ENCODE measurements at regions not wholly inside any gene's neighbourhood (a gene's known extent, or its start where the extent isn't known, plus 50 kb on each side); places are given as distances from the start of the nearest gene placed in this dataset.

DNA sequence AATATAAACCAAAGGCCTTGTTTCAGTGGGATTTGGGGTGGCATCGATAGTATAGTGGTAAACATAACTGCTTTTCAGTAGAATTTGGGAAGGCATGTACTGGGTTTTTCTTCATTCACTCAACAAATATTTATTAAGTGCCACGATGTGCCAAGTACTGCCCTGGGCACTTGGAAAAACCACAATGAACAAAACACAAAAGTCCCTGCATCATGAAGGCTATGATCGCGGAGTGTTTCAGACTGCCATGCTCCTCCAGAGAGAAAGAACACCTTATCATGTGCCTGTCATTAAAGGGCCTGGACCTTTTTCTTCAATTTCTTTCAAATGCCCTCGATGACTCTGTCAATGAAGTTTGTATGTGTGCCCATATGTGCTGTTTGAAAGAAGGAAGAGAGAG lies 59.2 kb upstream of the CEP85L start:
- no peak overlapping the region for H3K4me3 ChIP-seq
- no peaks in the 10 kb centered on the region for H3K36me3 ChIP-seq (ENCODE audit: low read depth)
- ATAC-seq, result no peak
- DNase-seq, result no peak
- H3K4me1 ChIP-seq (ENCODE audit: low read depth), result peaks cover 4% of the 10 kb centered on the region
- intact Hi-C loops (cut with DNase I, micrococcal nuclease), result no loop called here
- TF ChIP-seq, protein P1, sequence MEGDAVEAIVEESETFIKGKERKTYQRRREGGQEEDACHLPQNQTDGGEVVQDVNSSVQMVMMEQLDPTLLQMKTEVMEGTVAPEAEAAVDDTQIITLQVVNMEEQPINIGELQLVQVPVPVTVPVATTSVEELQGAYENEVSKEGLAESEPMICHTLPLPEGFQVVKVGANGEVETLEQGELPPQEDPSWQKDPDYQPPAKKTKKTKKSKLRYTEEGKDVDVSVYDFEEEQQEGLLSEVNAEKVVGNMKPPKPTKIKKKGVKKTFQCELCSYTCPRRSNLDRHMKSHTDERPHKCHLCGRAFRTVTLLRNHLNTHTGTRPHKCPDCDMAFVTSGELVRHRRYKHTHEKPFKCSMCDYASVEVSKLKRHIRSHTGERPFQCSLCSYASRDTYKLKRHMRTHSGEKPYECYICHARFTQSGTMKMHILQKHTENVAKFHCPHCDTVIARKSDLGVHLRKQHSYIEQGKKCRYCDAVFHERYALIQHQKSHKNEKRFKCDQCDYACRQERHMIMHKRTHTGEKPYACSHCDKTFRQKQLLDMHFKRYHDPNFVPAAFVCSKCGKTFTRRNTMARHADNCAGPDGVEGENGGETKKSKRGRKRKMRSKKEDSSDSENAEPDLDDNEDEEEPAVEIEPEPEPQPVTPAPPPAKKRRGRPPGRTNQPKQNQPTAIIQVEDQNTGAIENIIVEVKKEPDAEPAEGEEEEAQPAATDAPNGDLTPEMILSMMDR (IDR thresholded peaks at IDR 0.05), result no peak
- no peaks in the 10 kb centered on the region for H3K9me3 ChIP-seq

DNA sequence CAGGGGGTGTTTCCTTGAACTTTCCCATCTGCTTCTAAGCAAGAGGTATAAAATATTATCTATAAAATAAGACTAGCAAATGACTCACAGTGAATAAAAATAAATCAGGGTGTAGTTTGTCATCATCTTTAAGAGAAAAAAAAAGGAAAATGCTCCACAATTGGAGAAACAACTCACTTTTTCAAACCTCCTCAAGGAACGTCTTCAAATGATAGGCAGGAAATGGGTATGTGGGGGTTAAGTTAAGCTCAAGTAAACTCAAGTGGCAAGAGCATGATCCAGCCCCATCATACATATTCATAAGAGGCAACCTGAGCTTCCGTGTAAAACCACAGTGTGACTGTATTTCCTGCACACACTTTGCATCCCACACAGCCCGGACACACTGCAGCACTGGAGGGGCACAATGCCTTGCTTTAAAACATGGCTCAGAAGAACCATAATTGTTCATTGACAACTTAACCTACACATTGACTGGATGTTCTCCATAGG lies 58.5 kb upstream of the CEP85L start:
- DNase-seq, result peak; percentile 34 to 60 (median 51)
- ATAC-seq, result peak; percentile 87

DNA sequence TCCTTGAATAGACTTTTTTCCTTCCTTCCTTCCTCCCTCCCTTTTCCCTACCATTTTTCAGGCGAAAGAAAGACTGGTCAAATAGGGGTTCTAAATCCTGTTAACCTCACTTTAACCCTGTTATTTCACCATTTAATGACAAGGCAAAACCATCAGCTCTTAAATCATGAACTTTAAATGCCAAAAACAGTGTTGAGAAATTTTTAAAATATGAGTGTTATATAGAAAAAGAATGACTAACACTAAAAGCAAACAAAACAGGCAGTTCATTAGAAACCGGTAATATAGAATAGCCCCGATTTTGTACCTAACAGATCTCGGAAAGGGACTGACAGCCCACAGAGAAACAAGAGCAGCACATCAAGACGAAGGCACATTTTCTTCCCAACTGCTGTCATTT lies 57.4 kb upstream of the CEP85L start:
- ATAC-seq (no peak), DNase-seq (no peak)
- intact Hi-C loops (cut with DNase I, micrococcal nuclease), result no loop called here
- Histone ChIP-seq H3K4me3 (no peak overlapping the region), H3K36me3 (ENCODE audit: low read depth) (no peaks in the 10 kb centered on the region), H3K4me1 (ENCODE audit: low read depth) (peaks cover 7% of the 10 kb centered on the region), H3K9me3 (no peaks in the 10 kb centered on the region)
- TF ChIP-seq, protein P1 (IDR thresholded peaks at IDR 0.05), result no peak

More for the DNA sequence above, 58.5 kb upstream of the CEP85L start:
- H3K4me1 ChIP-seq (ENCODE audit: low read depth), result peaks cover 7% of the 10 kb centered on the region
- H3K4me3 ChIP-seq, result no peak overlapping the region
- no peaks in the 10 kb centered on the region for H3K9me3 ChIP-seq
- TF ChIP-seq, protein P1 (IDR thresholded peaks at IDR 0.05), result no peak
- intact Hi-C loops (cut with DNase I, micrococcal nuclease), result no loop called here
- no peaks in the 10 kb centered on the region for H3K36me3 ChIP-seq (ENCODE audit: low read depth)

DNA sequence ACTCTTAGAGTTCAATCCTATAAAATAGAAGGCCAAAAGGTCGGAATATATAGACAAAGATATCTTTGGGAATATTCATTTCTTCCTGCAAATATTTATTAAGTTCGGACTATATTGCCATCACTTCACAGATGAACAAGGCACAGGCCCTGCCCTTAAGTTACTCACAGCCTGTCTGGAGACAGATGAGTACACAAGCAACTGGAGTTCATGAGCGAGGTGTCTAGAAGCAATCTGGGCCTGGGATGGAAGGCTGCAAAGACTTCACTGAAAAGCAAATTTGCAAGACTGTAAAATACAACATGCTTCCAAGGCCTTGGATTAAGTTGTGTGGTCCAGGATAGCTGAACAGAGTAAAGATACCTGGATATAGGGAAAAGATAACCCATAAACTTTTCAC lies 56.7 kb upstream of the CEP85L start:
- ATAC-seq (no peak), DNase-seq (no peak)
- intact Hi-C loops (cut with DNase I, micrococcal nuclease), result no loop called here
- peaks cover 7% of the 10 kb centered on the region for H3K4me1 ChIP-seq (ENCODE audit: low read depth)
- H3K9me3 ChIP-seq, result no peaks in the 10 kb centered on the region
- H3K4me3 ChIP-seq, result no peak overlapping the region
- no peaks in the 10 kb centered on the region for H3K36me3 ChIP-seq (ENCODE audit: low read depth)
- TF ChIP-seq, protein P1 (IDR thresholded peaks at IDR 0.05), result no peak

DNA sequence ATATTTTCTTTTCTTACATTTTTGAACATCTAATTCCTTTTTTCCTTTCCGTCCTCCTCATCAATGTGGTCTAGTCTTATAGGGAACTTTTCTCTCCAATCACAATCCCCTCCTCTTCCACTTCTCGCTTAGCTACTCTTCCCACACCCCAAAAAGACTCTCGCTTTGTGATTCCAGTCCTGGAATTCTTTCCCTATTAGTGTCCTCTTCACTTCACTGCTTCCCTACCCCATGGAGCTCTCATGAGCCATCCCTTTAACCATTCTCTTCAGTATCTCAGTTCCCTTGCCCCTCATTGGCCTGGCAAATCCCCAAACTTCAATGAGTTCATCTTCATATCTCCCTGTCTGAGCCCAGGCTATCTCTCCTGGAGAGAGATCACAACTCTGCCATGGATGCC lies 55.3 kb upstream of the CEP85L start:
- ATAC-seq (no peak), DNase-seq (no peak)
- TF ChIP-seq, protein P1 (IDR thresholded peaks at IDR 0.05), result no peak

More for the DNA sequence above, 55.3 kb upstream of the CEP85L start:
- Histone ChIP-seq H3K9me3 (no peaks in the 10 kb centered on the region), H3K4me3 (no peak overlapping the region), H3K36me3 (ENCODE audit: low read depth) (no peaks in the 10 kb centered on the region), H3K4me1 (ENCODE audit: low read depth) (peaks cover 7% of the 10 kb centered on the region)
- intact Hi-C loops (cut with DNase I, micrococcal nuclease), result no loop called here
